IMR-90 (cell line): ENCODE measurements at regions not wholly inside any gene's neighbourhood (a gene's known extent, or its start where the extent isn't known, plus 50 kb on each side); places are given as distances from the start of the nearest gene placed in this dataset.

Source experiments
- ATAC-seq: fragments of 200-7000 bp; cut with Tn5 transposase; 2 replicates; pipeline ENCODE4 v1.9.1; 2020; ENCODE audit warnings: low read depth, mild to moderate bottlenecking, moderate library complexity
- BruUV-seq: library from RNA; stranded (reverse); fragments of 400-500 nt; replicated peaks from 2 replicates; lab custom pipeline; 2021; lab: Mats Ljungman, UMichigan
- CTCF ChIA-PET: fragments of 300-600 bp; formaldehyde crosslinking; extraction: SDS; loops from one replicate; lab custom pipeline; 2021; ENCODE audit warnings: antibody characterized with exemption; lab: Yijun Ruan, JAX
- POLR2A ChIA-PET: fragments of 300-600 bp; sonication (Branson Sonifier 250); formaldehyde crosslinking; loops from one replicate; lab custom pipeline; 2022; ENCODE audit warnings: antibody characterized with exemption; ENCODE audit not compliant: unreplicated experiment; lab: Charles Lee
- DNase-seq: peaks from one replicate; pipeline ENCODE4 v3.0.0; 2013
- H2AFZ ChIP-seq: replicated peaks from 2 replicates; pipeline ENCODE3; 2013; ENCODE audit warnings: low read length, mild to moderate bottlenecking; ENCODE audit not compliant: poor library complexity
- H2AK5ac ChIP-seq: 2 replicates; pipeline ENCODE4 v1.6.1; 2013; ENCODE audit warnings: low read depth, low read length, inconsistent platforms
- H2AK9ac ChIP-seq: replicated peaks from 2 replicates; pipeline ENCODE3; 2013; ENCODE audit warnings: mild to moderate bottlenecking, low read depth, low read length, moderate library complexity; ENCODE audit not compliant: poor library complexity
- H2BK120ac ChIP-seq: 2 replicates; pipeline ENCODE4 v1.6.1; 2013; ENCODE audit warnings: low read depth, low read length, inconsistent platforms
- H2BK15ac ChIP-seq: 3 replicates; pipeline ENCODE4 v1.6.1; 2013; ENCODE audit warnings: low read depth, low read length, inconsistent platforms
- H2BK20ac ChIP-seq: 2 replicates; pipeline ENCODE4 v1.6.1; 2013; ENCODE audit warnings: low read depth, mild to moderate bottlenecking, inconsistent platforms, low read length, moderate library complexity
- H2BK5ac ChIP-seq: 2 replicates; pipeline ENCODE4 v1.6.1; 2013; ENCODE audit warnings: mild to moderate bottlenecking, low read depth, low read length, inconsistent platforms; ENCODE audit not compliant: poor library complexity, severe bottlenecking
- H3K14ac ChIP-seq: replicated peaks from 2 replicates; pipeline ENCODE4 v1.6.1; 2013; ENCODE audit warnings: low read depth, low read length, inconsistent platforms
- H3K18ac ChIP-seq: 2 replicates; pipeline ENCODE4 v1.6.1; 2013; ENCODE audit warnings: low read depth, low read length, control low read depth
- H3K23ac ChIP-seq: 2 replicates; pipeline ENCODE4 v1.6.1; 2013; ENCODE audit warnings: low read depth, low read length, inconsistent platforms
- H3K27ac ChIP-seq: 2 replicates; pipeline ENCODE4 v1.5.1; 2013; ENCODE audit warnings: mild to moderate bottlenecking, control low read depth, low read length; ENCODE audit not compliant: insufficient read depth
- H3K27me3 ChIP-seq: 2 replicates; pipeline ENCODE4 v1.6.1; 2013; ENCODE audit warnings: low read length; ENCODE audit not compliant: control insufficient read depth, insufficient read depth
- H3K36me3 ChIP-seq: 2 replicates; pipeline ENCODE4 v1.6.1; 2013; ENCODE audit warnings: low read length, mixed read lengths; ENCODE audit not compliant: control insufficient read depth, insufficient read depth
- H3K4ac ChIP-seq: 2 replicates; pipeline ENCODE4 v1.6.1; 2013; ENCODE audit warnings: low read depth, low read length, inconsistent platforms
- H3K4me1 ChIP-seq: 2 replicates; pipeline ENCODE4 v1.6.1; 2013; ENCODE audit warnings: low read length, mixed read lengths; ENCODE audit not compliant: control insufficient read depth, insufficient read depth
- H3K4me2 ChIP-seq: 2 replicates; pipeline ENCODE4 v1.6.1; 2013; ENCODE audit warnings: low read depth, mild to moderate bottlenecking, control low read depth, low read length, moderate library complexity
- H3K4me3 ChIP-seq: 2 replicates; pipeline ENCODE4 v1.5.1; 2013; ENCODE audit warnings: low read depth, mild to moderate bottlenecking, control low read depth, low read length, moderate library complexity; ENCODE audit not compliant: insufficient read depth
- H3K56ac ChIP-seq: 2 replicates; pipeline ENCODE4 v1.6.1; 2013; ENCODE audit warnings: low read length, inconsistent platforms; ENCODE audit not compliant: insufficient read depth; ENCODE audit errors: extremely low read depth
- H3K79me1 ChIP-seq, 2 experiments: 2 replicates each; pipeline ENCODE4 v1.6.1; 2013; ENCODE audit warnings: low read length in 2 of 2, inconsistent platforms in 1 of 2, low read depth in 1 of 2
- H3K9ac ChIP-seq: 2 replicates; pipeline ENCODE4 v1.6.1; 2013; ENCODE audit warnings: low read depth, low read length, control low read depth
- H3K9me1 ChIP-seq: 2 replicates; pipeline ENCODE4 v1.6.1; 2013; ENCODE audit warnings: low read length, inconsistent platforms; ENCODE audit not compliant: insufficient read depth
- H3K9me3 ChIP-seq: 2 replicates; pipeline ENCODE4 v1.6.1; 2013; ENCODE audit warnings: low read length; ENCODE audit not compliant: control insufficient read depth, insufficient read depth
- H4K20me1 ChIP-seq: 2 replicates; pipeline ENCODE4 v1.6.1; 2013; ENCODE audit warnings: low read length, inconsistent platforms; ENCODE audit not compliant: insufficient read depth
- H4K5ac ChIP-seq: 2 replicates; pipeline ENCODE4 v1.6.1; 2013; ENCODE audit warnings: mild to moderate bottlenecking, low read depth, low read length, control low read depth
- H4K8ac ChIP-seq, 2 experiments: 2 replicates each; pipeline ENCODE4 v1.6.1; 2013; ENCODE audit warnings: low read depth in 2 of 2, low read length in 2 of 2, control low read depth in 1 of 2, inconsistent platforms in 1 of 2
- H4K91ac ChIP-seq: 2 replicates; pipeline ENCODE4 v1.6.1; 2013; ENCODE audit warnings: low read depth, low read length, inconsistent platforms; ENCODE audit not compliant: insufficient read depth
- BHLHE40 ChIP-seq: fragments of 150-350 bp; IDR thresholded peaks from 2 replicates; pipeline ENCODE4 v1.6.1; 2016; ENCODE audit warnings: mild to moderate bottlenecking, low read depth, low read length
- CEBPB ChIP-seq: IDR thresholded peaks from 2 replicates; pipeline ENCODE4 v1.6.1; 2012; ENCODE audit warnings: low read depth, low read length, improper control_type of control experiment
- CHD1 ChIP-seq: IDR thresholded peaks from 2 replicates; pipeline ENCODE4 v1.6.1; 2012; ENCODE audit warnings: low read depth, low read length, improper control_type of control experiment
- CTCF ChIP-seq: conservative IDR thresholded peaks from 2 replicates; pipeline ENCODE4 v1.5.1; 2012; ENCODE audit warnings: mild to moderate bottlenecking, low read depth, low read length, improper control_type of control experiment
- ELK1 ChIP-seq: fragments of 150-350 bp; IDR thresholded peaks from 2 replicates; pipeline ENCODE4 v1.6.1; 2016; ENCODE audit warnings: low read depth, mild to moderate bottlenecking, low read length, moderate library complexity, borderline replicate concordance
- FOS ChIP-seq: fragments of 150-350 bp; IDR thresholded peaks from 2 replicates; pipeline ENCODE4 v1.6.1; 2016; ENCODE audit warnings: low read depth, low read length
- MAFK ChIP-seq: IDR thresholded peaks from 2 replicates; pipeline ENCODE4 v1.6.1; 2012; ENCODE audit warnings: low read depth, low read length, improper control_type of control experiment
- MXI1 ChIP-seq: IDR thresholded peaks from 2 replicates; pipeline ENCODE4 v1.6.1; 2012; ENCODE audit warnings: low read depth, mild to moderate bottlenecking, low read length, moderate library complexity, borderline replicate concordance
- NFE2L2 ChIP-seq: fragments of 150-350 bp; IDR thresholded peaks from 2 replicates; pipeline ENCODE4 v1.6.1; 2016; ENCODE audit warnings: low read depth, mild to moderate bottlenecking, low read length
- POLR2A ChIP-seq: IDR thresholded peaks from 2 replicates; pipeline ENCODE4 v1.6.1; 2012; ENCODE audit warnings: mild to moderate bottlenecking, low read depth, low read length
- RAD21 ChIP-seq: IDR thresholded peaks from 2 replicates; pipeline ENCODE4 v1.6.1; 2012; ENCODE audit warnings: low read length, improper control_type of control experiment
- RCOR1 ChIP-seq: IDR thresholded peaks from 2 replicates; pipeline ENCODE4 v1.6.1; 2012; ENCODE audit warnings: mild to moderate bottlenecking, low read length, improper control_type of control experiment; ENCODE audit not compliant: insufficient replicate concordance
- RFX5 ChIP-seq: IDR thresholded peaks from 2 replicates; pipeline ENCODE4 v1.8.0; 2012; ENCODE audit warnings: low read depth, mild to moderate bottlenecking, low read length, moderate library complexity
- SMC3 ChIP-seq: fragments of 150-350 bp; IDR thresholded peaks from 2 replicates; pipeline ENCODE4 v1.6.1; 2016; ENCODE audit warnings: low read depth, mild to moderate bottlenecking, antibody characterized with exemption, low read length, moderate library complexity
- USF2 ChIP-seq: fragments of 150-350 bp; IDR thresholded peaks from 2 replicates; pipeline ENCODE4 v1.6.1; 2017; ENCODE audit warnings: mild to moderate bottlenecking, antibody characterized with exemption, low read length, low read depth
- WGBS, 2 experiments: methylation state at CpG; one replicate each; pipeline versions ENCODE4 v1.1.5 to v1.1.7; 2013; ENCODE audit warnings: missing lambda C conversion rate in 2 of 2; ENCODE audit not compliant: insufficient read length in 1 of 2; ENCODE audit errors: extremely low coverage in 2 of 2; 5-methylcytosine and 5-hydroxymethylcytosine counted together
- dilution Hi-C: fragments of 300-500 bp; cut with HindIII; formaldehyde crosslinking; loops from one replicate; pipeline ENCODE4 v1.14.3; 2018; ENCODE audit warnings: low sequenced_read_pairs; ENCODE audit not compliant: unreplicated experiment
- in situ Hi-C: fragments of 300-500 bp; cut with MboI; formaldehyde crosslinking; loops from 3 replicates; pipeline ENCODE4 v1.14.3; 2019; ENCODE audit warnings: low sequenced_read_pairs, inconsistent platforms, mixed read lengths
- intact Hi-C: fragments of 100-400 bp; cut with micrococcal nuclease; formaldehyde crosslinking; loops from 2 replicates; pipeline ENCODE4 v1.10.0; 2022

GRCh38 chr11:109016724-109017123, 351.9 kb downstream of the DDX10 start:
- DNase-seq (no peak), ATAC-seq (no peak)
- ChIA-PET CTCF (no interaction called here), POLR2A (interaction anchor here (0.5 kb wide), 1 partner anchor 338 kb away, joined by 5 read pairs; no protein-coding TSS in a partner anchor)
- H4K5ac ChIP-seq = no peak overlapping the region
- BruUV-seq = no TSS peak
- no peak overlapping the region for H3K9ac ChIP-seq
- no peaks in the 10 kb centered on the region for H3K27me3 ChIP-seq
- WGBS, 2 experiments = no CpG with 5 or more reads among the region's 1 CpG
- H3K18ac ChIP-seq = no peak overlapping the region
- H2BK120ac ChIP-seq = no peak overlapping the region
- TF ChIP-seq FOS (no peak), RFX5 (no peak), CTCF (no peak), SMC3 (no peak), POLR2A (no peak), MAFK (no peak), USF2 (no peak), RCOR1 (no peak), RAD21 (no peak), NFE2L2 (no peak), ELK1 (no peak), CHD1 (no peak), MXI1 (no peak), BHLHE40 (no peak), CEBPB (no peak)
- H3K9me3 ChIP-seq = no peaks in the 10 kb centered on the region
- no peak overlapping the region for H4K8ac ChIP-seq
- no peaks in the 10 kb centered on the region for H3K36me3 ChIP-seq
- H3K27ac ChIP-seq = no peak overlapping the region
- dilution Hi-C loops = no loop called here
- H2AFZ ChIP-seq = no peak overlapping the region
- H2AK9ac ChIP-seq = no peak overlapping the region
- H3K4ac ChIP-seq = no peak overlapping the region
- no peak overlapping the region for H2AK5ac ChIP-seq
- no peak overlapping the region for H3K23ac ChIP-seq
- no peaks in the 10 kb centered on the region for H3K79me1 ChIP-seq
- H2BK15ac ChIP-seq = no peak overlapping the region
- intact Hi-C loops = no loop called here
- peaks cover 3% of the 10 kb centered on the region; the same call in 1 of the 2 replicates for H3K4me1 ChIP-seq
- no peaks in the 10 kb centered on the region for H3K9me1 ChIP-seq
- H3K56ac ChIP-seq = no peak overlapping the region
- no peak overlapping the region for H3K4me2 ChIP-seq
- in situ Hi-C loops = no loop called here
- no peak overlapping the region for H3K4me3 ChIP-seq
- no peak overlapping the region for H2BK5ac ChIP-seq
- H4K20me1 ChIP-seq = no peaks in the 10 kb centered on the region
- H4K91ac ChIP-seq = no peak overlapping the region
- no peak overlapping the region for H3K14ac ChIP-seq
- H2BK20ac ChIP-seq = no peak overlapping the region
